Activated CD4-positive, alpha-beta T cell treated with anti-CD3 and anti-CD28 coated beads, Interleukin-2, amount 50 U/mL, for 16 hours (primary cell): ENCODE measurements at regions not wholly inside any gene's neighbourhood (a gene's known extent, or its start where the extent isn't known, plus 50 kb on each side); places are given as distances from the start of the nearest gene placed in this dataset.
"Not testable (repeated sequence)": the region's sequence is repeated elsewhere in the genome, so short reads cannot be mapped to it uniquely, and the experiment has no call there.

Experiments
- DNase-seq: peaks from one replicate; pipeline ENCODE4 v3.0.0-alpha.2; 2020

- DNase-seq: no peak
These were observed 78.6 kb upstream of the MAGI2 start for GRCh38 chr7:79531905-79532664.

DNA sequence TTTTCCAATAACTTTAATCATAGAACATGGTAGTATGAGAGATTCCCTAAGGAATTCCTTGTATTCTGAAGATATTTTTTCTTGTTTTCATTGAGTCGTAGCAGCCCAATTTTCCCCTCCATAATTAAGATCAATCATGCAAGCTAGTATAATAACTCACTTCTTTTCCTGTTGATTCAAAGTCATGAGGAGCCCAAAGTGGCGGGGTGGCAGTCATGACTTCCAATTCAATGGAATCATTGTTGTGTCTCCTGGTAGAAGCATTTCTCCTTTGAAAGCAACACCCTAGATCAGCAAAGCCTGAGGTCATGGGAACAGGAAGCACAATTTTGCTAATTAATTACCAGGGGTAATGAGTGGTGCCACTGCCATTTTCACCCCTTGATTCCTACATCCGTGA is 77.6 kb upstream of the MAGI2 start:
- DNase-seq: no peak

DNA sequence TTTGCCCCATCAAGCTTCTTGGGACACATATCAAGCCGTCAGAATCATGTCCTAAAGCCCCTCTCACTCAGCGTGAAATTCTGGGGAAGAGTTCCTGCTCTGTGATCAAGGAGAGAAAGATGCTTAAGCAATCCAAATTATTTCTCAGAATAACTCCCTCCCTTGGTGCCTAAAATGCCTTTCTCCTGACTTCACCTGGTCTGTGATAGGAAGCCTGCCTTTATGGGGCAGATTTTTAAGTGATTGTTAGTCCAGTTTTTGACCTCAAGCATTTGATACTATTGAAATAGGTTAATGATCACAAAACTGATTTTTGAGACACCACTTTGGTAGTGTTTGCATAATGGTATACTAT is 76.4 kb upstream of the MAGI2 start:
- DNase-seq: no peak

GRCh38 chr7:79529214-79529880 is 75.9 kb upstream of the MAGI2 start:
- no peak for DNase-seq

- no peak for DNase-seq
These were observed 75.0 kb upstream of the MAGI2 start for GRCh38 chr7:79528421-79528820.

- DNase-seq: no peak
These were observed 70.6 kb upstream of the MAGI2 start for GRCh38 chr7:79524048-79524447.

DNA sequence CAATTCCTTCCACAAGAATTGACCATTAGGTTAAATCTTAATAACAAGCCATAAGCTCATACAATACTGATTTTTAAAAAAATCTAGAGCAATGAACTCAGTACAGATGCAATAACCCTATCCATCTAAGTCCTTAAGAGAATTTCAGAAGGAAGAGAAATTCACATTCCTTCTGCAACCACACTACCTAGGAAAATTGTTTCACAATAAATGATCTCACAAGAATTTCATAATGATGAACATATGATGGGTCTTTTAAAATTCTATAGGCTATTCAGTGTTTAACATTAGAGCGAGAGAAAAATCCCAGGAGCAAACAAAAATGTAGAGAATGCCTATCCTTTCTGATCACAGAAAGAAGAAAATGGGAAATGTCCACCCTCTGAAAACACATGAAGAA is 70.0 kb upstream of the MAGI2 start:
- DNase-seq: no peak

GRCh38 chr7:79520543-79520942 is 67.1 kb upstream of the MAGI2 start:
- DNase-seq: no peak

- no peak for DNase-seq
These were observed 61.9 kb upstream of the MAGI2 start for GRCh38 chr7:79515358-79515757.

DNA sequence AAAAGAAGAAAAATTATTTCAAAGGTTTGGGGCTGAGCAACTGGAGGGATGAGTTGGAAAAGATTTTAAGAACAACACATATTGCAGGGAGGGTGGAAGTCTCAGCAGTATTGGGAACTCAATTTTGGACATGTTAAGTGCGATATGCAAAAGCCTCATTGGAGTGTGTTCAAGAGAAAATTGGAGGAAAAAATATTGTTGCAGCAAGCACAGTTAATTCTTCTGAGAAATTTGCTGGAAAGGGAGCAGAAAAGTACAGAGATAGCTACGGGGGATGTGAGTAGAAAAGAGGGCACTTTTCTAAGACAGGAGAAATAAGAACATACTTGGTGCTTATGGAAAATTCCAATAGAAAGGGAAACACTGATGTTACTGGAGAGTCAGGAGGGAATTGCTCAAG is 59.8 kb upstream of the MAGI2 start:
- no peak for DNase-seq

GRCh38 chr7:79512261-79512660 is 58.8 kb upstream of the MAGI2 start:
- DNase-seq: no peak

- not testable (repeated sequence) for DNase-seq
These were observed 57.6 kb upstream of the MAGI2 start for GRCh38 chr7:79511056-79511455.

- DNase-seq: no peak
These were observed 53.7 kb upstream of the MAGI2 start for GRCh38 chr7:79507131-79507530.

GRCh38 chr7:79506481-79506880 is 53.0 kb upstream of the MAGI2 start:
- no peak for DNase-seq

GRCh38 chr7:79504607-79505389 is 51.3 kb upstream of the MAGI2 start:
- DNase-seq: no peak
